Uterus (tissue), 2 donors: ENCODE measurements at regions not wholly inside any gene's neighbourhood (a gene's known extent, or its start where the extent isn't known, plus 50 kb on each side); places are given as distances from the start of the nearest gene placed in this dataset.

Source experiments
- POLR2A ChIP-seq, 2 donors: fragments of 450-650 bp; IDR thresholded peaks; one replicate each; pipeline ENCODE4 v1.6.1; 2016; ENCODE audit warnings: antibody characterized with exemption in 2 of 2, mild to moderate bottlenecking in 1 of 2, moderate library complexity in 1 of 2
- TF ChIP-seq, protein P1 (sequence below), 4 experiments: fragments of 200-600 bp in 2 of 4; fragments of 450-650 bp in 2 of 4; sonication (generic) in 2 of 4; IDR thresholded peaks; one replicate each; pipeline ENCODE4 v1.5.1; 2016 to 2019; ENCODE audit warnings: antibody characterized with exemption in 4 of 4, mild to moderate bottlenecking in 2 of 4, moderate library complexity in 1 of 4

DNA sequence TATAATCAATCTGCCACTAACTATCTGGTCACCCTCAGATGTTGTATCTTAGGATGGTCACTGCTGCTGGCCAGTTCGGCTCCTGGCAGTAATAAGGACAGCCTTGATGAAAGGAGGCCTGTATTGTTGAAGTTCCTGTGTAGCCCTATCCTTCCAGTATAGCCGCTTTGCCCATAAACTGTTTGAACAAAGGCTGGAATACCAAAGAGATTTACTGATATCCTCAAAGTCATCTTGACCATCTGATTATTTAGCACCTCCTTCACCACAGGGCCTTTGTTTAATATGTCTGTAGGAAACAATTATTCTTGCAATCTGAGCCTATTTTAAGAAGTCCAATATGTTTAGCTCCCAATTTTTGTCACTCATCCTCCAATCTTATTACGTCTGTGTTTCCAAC lies 77.7 kb downstream of the HYCC1 start:
- TF ChIP-seq, protein P1, sequence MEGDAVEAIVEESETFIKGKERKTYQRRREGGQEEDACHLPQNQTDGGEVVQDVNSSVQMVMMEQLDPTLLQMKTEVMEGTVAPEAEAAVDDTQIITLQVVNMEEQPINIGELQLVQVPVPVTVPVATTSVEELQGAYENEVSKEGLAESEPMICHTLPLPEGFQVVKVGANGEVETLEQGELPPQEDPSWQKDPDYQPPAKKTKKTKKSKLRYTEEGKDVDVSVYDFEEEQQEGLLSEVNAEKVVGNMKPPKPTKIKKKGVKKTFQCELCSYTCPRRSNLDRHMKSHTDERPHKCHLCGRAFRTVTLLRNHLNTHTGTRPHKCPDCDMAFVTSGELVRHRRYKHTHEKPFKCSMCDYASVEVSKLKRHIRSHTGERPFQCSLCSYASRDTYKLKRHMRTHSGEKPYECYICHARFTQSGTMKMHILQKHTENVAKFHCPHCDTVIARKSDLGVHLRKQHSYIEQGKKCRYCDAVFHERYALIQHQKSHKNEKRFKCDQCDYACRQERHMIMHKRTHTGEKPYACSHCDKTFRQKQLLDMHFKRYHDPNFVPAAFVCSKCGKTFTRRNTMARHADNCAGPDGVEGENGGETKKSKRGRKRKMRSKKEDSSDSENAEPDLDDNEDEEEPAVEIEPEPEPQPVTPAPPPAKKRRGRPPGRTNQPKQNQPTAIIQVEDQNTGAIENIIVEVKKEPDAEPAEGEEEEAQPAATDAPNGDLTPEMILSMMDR (IDR thresholded peaks at IDR 0.05), result no peak
- no peak for TF ChIP-seq POLR2A (IDR thresholded peaks at IDR 0.05)
